ENCODE measurements at regions not wholly inside any gene's neighbourhood (a gene's known extent, or its start where the extent isn't known, plus 50 kb on each side); places are given as distances from the start of the nearest gene placed in this dataset.

GRCh38 chr4:18250564-18250963 is 229.0 kb upstream of the LCORL start:
- intact Hi-C loops (cut with DNase I; ENCODE audit: low total_unique reads): no loop called here
- Histone ChIP-seq H3K4me1 (no peaks in the 10 kb centered on the region), H3K9me3 (no peaks in the 10 kb centered on the region), H3K36me3 (ENCODE audit: low read depth, missing control alignments) (no peaks in the 10 kb centered on the region), H3K27ac (no peak overlapping the region), H3K27me3 (no peaks in the 10 kb centered on the region), H3K4me3 (no peak overlapping the region)
- TF ChIP-seq, protein P1, sequence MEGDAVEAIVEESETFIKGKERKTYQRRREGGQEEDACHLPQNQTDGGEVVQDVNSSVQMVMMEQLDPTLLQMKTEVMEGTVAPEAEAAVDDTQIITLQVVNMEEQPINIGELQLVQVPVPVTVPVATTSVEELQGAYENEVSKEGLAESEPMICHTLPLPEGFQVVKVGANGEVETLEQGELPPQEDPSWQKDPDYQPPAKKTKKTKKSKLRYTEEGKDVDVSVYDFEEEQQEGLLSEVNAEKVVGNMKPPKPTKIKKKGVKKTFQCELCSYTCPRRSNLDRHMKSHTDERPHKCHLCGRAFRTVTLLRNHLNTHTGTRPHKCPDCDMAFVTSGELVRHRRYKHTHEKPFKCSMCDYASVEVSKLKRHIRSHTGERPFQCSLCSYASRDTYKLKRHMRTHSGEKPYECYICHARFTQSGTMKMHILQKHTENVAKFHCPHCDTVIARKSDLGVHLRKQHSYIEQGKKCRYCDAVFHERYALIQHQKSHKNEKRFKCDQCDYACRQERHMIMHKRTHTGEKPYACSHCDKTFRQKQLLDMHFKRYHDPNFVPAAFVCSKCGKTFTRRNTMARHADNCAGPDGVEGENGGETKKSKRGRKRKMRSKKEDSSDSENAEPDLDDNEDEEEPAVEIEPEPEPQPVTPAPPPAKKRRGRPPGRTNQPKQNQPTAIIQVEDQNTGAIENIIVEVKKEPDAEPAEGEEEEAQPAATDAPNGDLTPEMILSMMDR (IDR thresholded peaks at IDR 0.05): no peak
- no peak for DNase-seq

DNA sequence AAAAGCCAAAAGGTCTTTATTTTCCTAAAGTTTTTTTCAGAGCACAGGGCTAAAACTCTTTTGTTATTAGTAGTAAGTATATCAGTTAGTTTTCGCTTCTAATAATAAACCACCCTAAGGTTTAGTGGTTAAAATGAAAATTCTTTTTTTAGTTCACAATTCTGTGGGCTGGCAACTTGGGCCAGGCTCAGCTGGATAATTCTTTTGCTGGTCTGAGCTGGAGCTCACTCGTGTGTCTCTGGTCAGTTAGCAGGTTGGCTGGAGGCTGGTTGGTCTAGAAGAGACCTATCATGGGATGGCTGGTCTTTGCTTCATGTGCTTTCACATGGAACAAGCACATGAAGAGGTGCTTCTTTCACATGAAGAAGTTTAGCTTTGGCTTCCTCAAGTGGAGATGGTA is 227.1 kb upstream of the LCORL start:
- H3K36me3 ChIP-seq (ENCODE audit: low read depth, missing control alignments): no peaks in the 10 kb centered on the region
- no peak for DNase-seq
- H3K4me1 ChIP-seq: no peaks in the 10 kb centered on the region
- no peak overlapping the region for H3K27ac ChIP-seq
- no peak for TF ChIP-seq POLR2A (IDR thresholded peaks at IDR 0.05)
- TF ChIP-seq, protein P1 (IDR thresholded peaks at IDR 0.05): no peak
- intact Hi-C loops (cut with DNase I; ENCODE audit: low total_unique reads): no loop called here
- no peaks in the 10 kb centered on the region for H3K27me3 ChIP-seq
- WGBS, 2 donors: 87 to 88% methylated on average over 2 of the region's 2 CpGs
- no peaks in the 10 kb centered on the region for H3K9me3 ChIP-seq
- no peak overlapping the region for H3K4me3 ChIP-seq

- H3K27me3 ChIP-seq: no peaks in the 10 kb centered on the region
- no peak for TF ChIP-seq POLR2A (IDR thresholded peaks at IDR 0.05)
- TF ChIP-seq, protein P1 (IDR thresholded peaks at IDR 0.05): no peak
- intact Hi-C loops (cut with DNase I; ENCODE audit: low total_unique reads): no loop called here
- 56 to 63% methylated on average over 4 of the region's 4 CpGs for WGBS, 2 donors
- H3K4me3 ChIP-seq: no peak overlapping the region
- H3K27ac ChIP-seq: no peak overlapping the region
- no peaks in the 10 kb centered on the region for H3K4me1 ChIP-seq
- H3K36me3 ChIP-seq (ENCODE audit: low read depth, missing control alignments): no peaks in the 10 kb centered on the region
- no peaks in the 10 kb centered on the region for H3K9me3 ChIP-seq
- no peak for DNase-seq
Observed at GRCh38 chr4:18247189-18247588, 225.6 kb upstream of the LCORL start.

DNA sequence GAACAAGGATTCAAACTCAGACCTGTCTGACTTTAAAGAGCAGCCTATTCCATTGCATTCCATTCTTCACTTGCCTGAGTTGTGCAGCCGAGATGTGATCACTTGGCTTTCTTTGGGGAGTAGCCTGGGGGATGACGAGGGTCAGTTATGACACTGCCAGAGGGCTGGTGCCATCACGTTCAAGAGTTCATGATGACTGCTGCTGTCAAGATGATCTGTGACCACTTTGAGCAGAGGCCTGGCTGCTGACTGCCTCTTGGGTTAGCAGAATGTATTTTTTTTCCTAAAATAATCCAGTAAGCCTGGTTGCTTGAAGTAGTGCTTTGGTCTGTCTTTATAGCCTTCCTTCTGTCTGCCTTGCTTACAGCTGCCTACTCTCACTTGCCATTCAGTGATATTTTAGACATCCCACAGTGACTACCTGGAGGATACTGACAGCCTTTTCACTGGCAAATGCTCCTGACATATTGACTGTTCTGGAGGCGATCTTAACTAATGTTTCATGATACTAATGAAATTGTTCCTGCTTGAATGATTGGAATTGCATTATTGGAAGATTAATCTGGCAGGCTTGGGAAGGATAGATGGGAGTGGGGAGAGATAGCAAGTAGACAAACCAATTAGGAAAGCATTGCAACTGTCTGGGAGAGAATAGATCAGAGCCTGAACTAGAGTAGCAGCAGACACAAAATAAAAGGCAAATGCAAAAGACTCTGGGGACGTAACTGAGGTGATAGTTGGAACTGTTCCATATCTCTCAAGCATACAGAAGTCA is 221.6 kb upstream of the LCORL start:
- 68 to 72% methylated on average over 5 of the region's 5 CpGs for WGBS, 2 donors
- no peak for DNase-seq

More for the DNA sequence above, 221.6 kb upstream of the LCORL start:
- Histone ChIP-seq H3K4me3 (no peak overlapping the region), H3K36me3 (ENCODE audit: low read depth, missing control alignments) (no peaks in the 10 kb centered on the region), H3K27me3 (no peaks in the 10 kb centered on the region), H3K4me1 (no peaks in the 10 kb centered on the region), H3K27ac (no peak overlapping the region), H3K9me3 (no peaks in the 10 kb centered on the region)
- TF ChIP-seq, protein P1 (IDR thresholded peaks at IDR 0.05): no peak
- no peak for TF ChIP-seq POLR2A (IDR thresholded peaks at IDR 0.05)
- intact Hi-C loops (cut with DNase I; ENCODE audit: low total_unique reads): no loop called here

Data from testis (tissue), 2 donors.